ENCODE measurements at regions not wholly inside any gene's neighbourhood (a gene's known extent, or its start where the extent isn't known, plus 50 kb on each side); places are given as distances from the start of the nearest gene placed in this dataset.

- TF ChIP-seq CTCF (IDR thresholded peaks at IDR 0.05): no peak
- TF ChIP-seq POLR2A (IDR thresholded peaks at IDR 0.05): no peak
Observed at GRCh38 chr3:159733194-159733860, 255.3 kb upstream of the IL12A start.
